K562 (cell line): ENCODE measurements at regions not wholly inside any gene's neighbourhood (a gene's known extent, or its start where the extent isn't known, plus 50 kb on each side); places are given as distances from the start of the nearest gene placed in this dataset.

Source experiments
- ATAC-seq: fragments of 200-7000 bp; cut with Tn5 transposase; 3 replicates; pipeline ENCODE4 v1.9.1; 2020; ENCODE audit warnings: moderate library complexity
- BruUV-seq: library from RNA; stranded (reverse); fragments of 400-500 nt; replicated peaks from 2 replicates; lab custom pipeline; 2021; lab: Mats Ljungman, UMichigan
- CTCF ChIA-PET: fragments of 300-600 bp; formaldehyde crosslinking; extraction: SDS; loops from one replicate; lab custom pipeline; 2021; ENCODE audit warnings: low intra/inter-chr PET ratio; lab: Yijun Ruan, JAX
- POLR2A ChIA-PET: fragments of 300-600, 350-650 bp; sonication (Branson Sonifier 250); formaldehyde crosslinking; extraction: SDS; loops from one replicate; lab custom pipeline; 2021; ENCODE audit warnings: antibody characterized with exemption, inconsistent platforms; lab: Yijun Ruan, JAX
- DNase-seq, 4 experiments: peaks; one replicate each; pipeline versions ENCODE4 v3.0.0 to v3.0.0-alpha.2; 2011 to 2018; ENCODE audit warnings: low spot score in 3 of 4, mixed read lengths in 3 of 4; ENCODE audit errors: extremely low read depth in 1 of 4
- FAIRE-seq: peaks from 2 replicates; lab custom pipeline; 2011; peaks lifted over from hg19 to GRCh38; lab: Jason Lieb, UNC
- H2AFZ ChIP-seq: 2 replicates; pipeline ENCODE4 v1.6.0; 2011; ENCODE audit warnings: low read depth, low read length, control low read depth, inconsistent platforms
- H3K27ac ChIP-seq: fragments of 200-600 bp; 3 replicates; pipeline ENCODE4 v1.8.0; 2011; ENCODE audit warnings: low read depth, mild to moderate bottlenecking, control low read depth, inconsistent platforms, low read length, moderate library complexity, mixed read lengths; ENCODE audit errors: extremely low read depth
- H3K27me3 ChIP-seq, 2 experiments: fragments of 300-600 bp in 1 of 2; 2 replicates in 1 of 2; 3 replicates in 1 of 2; pipeline versions ENCODE4 v1.6.0 to v1.8.0; 2011; ENCODE audit warnings: inconsistent platforms in 2 of 2, low read length in 2 of 2, mild to moderate bottlenecking in 1 of 2, mixed read lengths in 1 of 2, moderate library complexity in 1 of 2; ENCODE audit not compliant: control insufficient read depth in 2 of 2, insufficient read depth in 2 of 2
- H3K36me3 ChIP-seq: fragments of 300-600 bp; 3 replicates; pipeline ENCODE4 v1.8.0; 2011; ENCODE audit warnings: mild to moderate bottlenecking, low read length, inconsistent platforms; ENCODE audit not compliant: control insufficient read depth, insufficient read depth
- H3K4me1 ChIP-seq, 2 experiments: fragments of 200-600 bp in 1 of 2; replicated peaks in 1 of 2; 2 replicates in 1 of 2; 3 replicates in 1 of 2; pipeline versions ENCODE4 v1.5.1 to v1.8.0; 2011; ENCODE audit warnings: inconsistent platforms in 2 of 2, low read length in 2 of 2, mild to moderate bottlenecking in 1 of 2, mixed read lengths in 1 of 2, moderate library complexity in 1 of 2; ENCODE audit not compliant: control insufficient read depth in 2 of 2, insufficient read depth in 2 of 2
- H3K4me2 ChIP-seq: 2 replicates; pipeline ENCODE4 v1.6.1; 2011; ENCODE audit warnings: low read length, control low read depth, inconsistent platforms, mixed read lengths; ENCODE audit not compliant: insufficient read depth
- H3K4me3 ChIP-seq: fragments of 200-600 bp; sonication (generic), shearing (Covaris generic); 2 replicates; pipeline ENCODE4 v1.5.1; 2016; ENCODE audit warnings: control low read depth, inconsistent platforms
- H3K79me2 ChIP-seq: fragments of 200-600 bp; 3 replicates; pipeline ENCODE4 v1.8.0; 2011; ENCODE audit warnings: low read length, inconsistent platforms; ENCODE audit not compliant: control insufficient read depth, insufficient read depth
- H3K9ac ChIP-seq, 2 experiments: 2 replicates each; pipeline versions ENCODE4 v1.6.0 to v1.6.1; 2011; ENCODE audit warnings: low read depth in 2 of 2, low read length in 2 of 2, control low read depth in 1 of 2, inconsistent platforms in 1 of 2, mild to moderate bottlenecking in 1 of 2, mixed read lengths in 1 of 2; ENCODE audit not compliant: insufficient read depth in 1 of 2
- H3K9me1 ChIP-seq: one replicate; pipeline ENCODE4 v1.6.0; 2011; ENCODE audit warnings: inconsistent platforms, mild to moderate bottlenecking, low read length, moderate library complexity; ENCODE audit not compliant: control insufficient read depth, insufficient read depth
- H3K9me3 ChIP-seq: replicated peaks from 2 replicates; pipeline ENCODE4 v1.5.1; 2011; ENCODE audit warnings: low read depth, low read length, inconsistent platforms; ENCODE audit not compliant: control insufficient read depth, insufficient read depth
- H4K20me1 ChIP-seq: replicated peaks from 2 replicates; pipeline ENCODE4 v1.6.1; 2011; ENCODE audit warnings: low read length, inconsistent platforms, mixed read lengths; ENCODE audit not compliant: control insufficient read depth, insufficient read depth
- BMI1 ChIP-seq: fragments of 150-350 bp; IDR thresholded peaks from 2 replicates; pipeline ENCODE4 v1.6.1; 2014; ENCODE audit warnings: low read length
- BRD4 ChIP-seq: fragments of 200-600 bp; sonication (generic); IDR thresholded peaks from 2 replicates; pipeline ENCODE4 v1.6.1; 2017; ENCODE audit warnings: inconsistent platforms
- HNRNPK ChIP-seq: fragments of 200-400 bp; formaldehyde crosslinking; IDR thresholded peaks from one replicate; pipeline ENCODE4 v1.6.1; 2018; ENCODE audit warnings: mild to moderate bottlenecking, low read depth, low read length; ENCODE audit not compliant: poor library complexity, severe bottlenecking
- JUNB ChIP-seq: fragments of 450-650 bp; formaldehyde crosslinking; conservative IDR thresholded peaks from 2 replicates; pipeline ENCODE4 v1.4.0; 2020; ENCODE audit warnings: mild to moderate bottlenecking
- LARP7 ChIP-seq: fragments of 450-650 bp; IDR thresholded peaks from 2 replicates; pipeline ENCODE4 v1.6.1; 2016
- NBN ChIP-seq: fragments of 450-650 bp; IDR thresholded peaks from 2 replicates; pipeline ENCODE4 v1.6.1; 2016; ENCODE audit warnings: low read depth, mild to moderate bottlenecking
- NFIX ChIP-seq: fragments of 250-450 bp; sonication (Bioruptor Pico); IDR thresholded peaks from 2 replicates; pipeline ENCODE4 v1.4.0; 2020; ENCODE audit warnings: low read depth, mild to moderate bottlenecking, moderate library complexity
- NR2C2 ChIP-seq, 2 experiments: fragments of 200-800 bp in 1 of 2; sonication (Bioruptor generic) in 1 of 2; sonication (generic) in 1 of 2; formaldehyde crosslinking in 1 of 2; IDR thresholded peaks; 2 replicates each; pipeline versions ENCODE4 v1.6.1 to v1.8.0; 2016 to 2022; ENCODE audit warnings: mild to moderate bottlenecking in 1 of 2, missing compliant biosample characterization in 1 of 2, missing genetic modification characterization in 1 of 2, missing genetic modification reagents in 1 of 2
- POLR2B ChIP-seq: fragments of 450-650 bp; IDR thresholded peaks from 2 replicates; pipeline ENCODE4 v1.6.1; 2018; ENCODE audit warnings: low read depth; ENCODE audit not compliant: partially characterized antibody
- RBFOX2 ChIP-seq: fragments of 200-400 bp; formaldehyde crosslinking; IDR thresholded peaks from 2 replicates; pipeline ENCODE4 v1.6.1; 2017; ENCODE audit warnings: low read depth, mild to moderate bottlenecking, low read length, moderate library complexity
- RBM22 ChIP-seq: fragments of 200-400 bp; formaldehyde crosslinking; IDR thresholded peaks from 2 replicates; pipeline ENCODE4 v1.6.1; 2018; ENCODE audit warnings: low read length, low read depth; ENCODE audit not compliant: poor library complexity, severe bottlenecking
- SMARCE1 ChIP-seq: fragments of 450-650 bp; IDR thresholded peaks from 2 replicates; pipeline ENCODE4 v1.7.1; 2016; ENCODE audit warnings: mild to moderate bottlenecking
- TEAD4 ChIP-seq, 2 experiments: sonication (generic) in 1 of 2; formaldehyde crosslinking in 1 of 2; IDR thresholded peaks; 2 replicates each; pipeline versions ENCODE4 v1.6.1 to v1.8.0; 2012 to 2022; ENCODE audit warnings: borderline replicate concordance in 1 of 2, inconsistent platforms in 1 of 2, low read length in 1 of 2, mild to moderate bottlenecking in 1 of 2, missing genetic modification reagents in 1 of 2
- THRAP3 ChIP-seq: fragments of 450-650 bp; IDR thresholded peaks from 2 replicates; pipeline ENCODE4 v1.6.1; 2016; ENCODE audit warnings: mild to moderate bottlenecking, inconsistent platforms, borderline replicate concordance
- ZBTB1 ChIP-seq: sonication (generic); formaldehyde crosslinking; IDR thresholded peaks from 2 replicates; pipeline ENCODE4 v1.8.1; 2023; ENCODE audit warnings: missing genetic modification reagents, low read depth, mild to moderate bottlenecking, borderline replicate concordance
- ZNF12 ChIP-seq: sonication (generic); formaldehyde crosslinking; IDR thresholded peaks from 2 replicates; pipeline ENCODE4 v1.4.0; 2020; ENCODE audit warnings: mild to moderate bottlenecking, missing genetic modification reagents
- ZNF184 ChIP-seq: sonication (generic); formaldehyde crosslinking; IDR thresholded peaks from 2 replicates; pipeline ENCODE4 v1.5.0; 2020; ENCODE audit warnings: missing genetic modification reagents
- ZNF274 ChIP-seq: IDR thresholded peaks from 2 replicates; pipeline ENCODE4 v1.6.1; 2011; ENCODE audit warnings: low read depth, mild to moderate bottlenecking, low read length, moderate library complexity, borderline replicate concordance
- WGBS: fragments of 100-300 bp; shearing (Covaris generic); methylation state at CpG from one replicate; pipeline ENCODE4 v1.1.6; 2016; ENCODE audit warnings: low coverage, mixed read lengths; ENCODE audit not compliant: insufficient coverage; ENCODE audit errors: missing lambda C conversion rate; 5-methylcytosine and 5-hydroxymethylcytosine counted together
- in situ Hi-C: fragments of 300-500 bp; cut with MboI; formaldehyde crosslinking; loops from 4 replicates; pipeline ENCODE4 v1.15.0; 2018; ENCODE audit warnings: inconsistent platforms, mixed read lengths
- intact Hi-C: fragments of 100-400 bp; cut with micrococcal nuclease; formaldehyde crosslinking; loops from 2 replicates; pipeline ENCODE4 v1.14.2; 2022
- TF ChIP-seq, protein P1 (sequence below), 2 experiments: fragments of 450-650 bp in 1 of 2; sonication (generic) in 1 of 2; formaldehyde crosslinking; conservative IDR thresholded peaks; 2 replicates each; pipeline versions ENCODE4 v1.4.0 to v1.8.1; 2020 to 2022; ENCODE audit warnings: mild to moderate bottlenecking in 1 of 2, missing genetic modification reagents in 1 of 2

DNA sequence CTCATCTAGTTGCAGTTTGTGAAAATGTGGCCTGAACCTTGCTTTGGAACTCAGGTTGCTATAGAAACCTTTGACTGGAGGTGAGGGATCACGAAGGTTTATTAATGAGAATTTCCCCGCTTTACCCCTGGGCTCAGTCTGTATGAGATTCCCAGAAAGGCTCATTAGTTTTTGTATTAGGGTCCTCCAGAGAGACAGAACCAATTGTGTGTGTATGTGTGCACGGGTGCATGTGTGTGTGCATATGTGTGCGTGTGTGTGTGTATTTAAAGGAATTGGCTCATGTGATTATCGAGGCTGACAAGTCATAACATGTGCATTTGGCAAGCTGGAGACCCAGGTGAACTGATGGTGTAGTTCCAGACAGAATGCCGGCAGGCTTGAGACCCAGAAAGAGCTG lies 113.8 kb upstream of the DLX2 start:
- Histone ChIP-seq H3K4me3 (no peak overlapping the region), H3K4me2 (no peak overlapping the region), H3K4me1 (no peaks in the 10 kb centered on the region), H4K20me1 (no peaks in the 10 kb centered on the region), H3K79me2 (no peaks in the 10 kb centered on the region), H3K27ac (no peak overlapping the region), H3K9me1 (no peaks in the 10 kb centered on the region), H3K9ac (no peak overlapping the region), H3K27me3 (peaks cover 40 to 41% of the 10 kb centered on the region in 2 experiments; a peak in 4 of 5 replicates), H3K36me3 (no peaks in the 10 kb centered on the region), H2AFZ (no peak overlapping the region), H3K9me3 (no peaks in the 10 kb centered on the region)
- ATAC-seq = no peak
- ChIA-PET CTCF (no interaction called here), POLR2A (interaction anchor here (1.0 kb wide), 1 partner anchor 14 kb away, joined by 4 read pairs; no protein-coding TSS in a partner anchor)
- in situ Hi-C loops (no loop called here), intact Hi-C loops (no loop called here)
- WGBS = 1% methylated on average over 6 of the region's 6 CpGs
- no peak for FAIRE-seq
- no peak for DNase-seq
- no peak for TF ChIP-seq ZNF184
- no peak for TF ChIP-seq LARP7
- no peak for TF ChIP-seq BMI1
- TF ChIP-seq RBFOX2 = no peak
- no peak for TF ChIP-seq BRD4
- no peak for TF ChIP-seq NBN
- no peak for TF ChIP-seq TEAD4 (IDR thresholded peaks at IDR 0.05; ENCODE audit: low read length)
- TF ChIP-seq TEAD4 (CRISPR knock-in tag; IDR thresholded peaks at IDR 0.05; ENCODE audit: borderline replicate concordance) = no peak
- TF ChIP-seq NR2C2 (CRISPR knock-in tag; IDR thresholded peaks at IDR 0.05) = no peak
- no peak for TF ChIP-seq NR2C2 (tag; IDR thresholded peaks at IDR 0.05)
- TF ChIP-seq ZNF12 (CRISPR knock-in tag) = no peak
- TF ChIP-seq SMARCE1 = no peak
- no peak for TF ChIP-seq THRAP3
- no peak for TF ChIP-seq ZNF274
- no peak for TF ChIP-seq POLR2B
- TF ChIP-seq, protein P1, sequence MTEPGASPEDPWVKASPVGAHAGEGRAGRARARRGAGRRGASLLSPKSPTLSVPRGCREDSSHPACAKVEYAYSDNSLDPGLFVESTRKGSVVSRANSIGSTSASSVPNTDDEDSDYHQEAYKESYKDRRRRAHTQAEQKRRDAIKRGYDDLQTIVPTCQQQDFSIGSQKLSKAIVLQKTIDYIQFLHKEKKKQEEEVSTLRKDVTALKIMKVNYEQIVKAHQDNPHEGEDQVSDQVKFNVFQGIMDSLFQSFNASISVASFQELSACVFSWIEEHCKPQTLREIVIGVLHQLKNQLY (CRISPR knock-in tag; conservative IDR thresholded peaks at IDR 0.05) = no peak
- TF ChIP-seq NFIX (CRISPR knock-in tag) = no peak
- no peak for TF ChIP-seq RBM22
- TF ChIP-seq ZBTB1 (CRISPR knock-in tag) = no peak
- no peak for TF ChIP-seq JUNB
- no peak for TF ChIP-seq HNRNPK
- BruUV-seq = no TSS peak
